PC-3 (cell line): ENCODE measurements at regions not wholly inside any gene's neighbourhood (a gene's known extent, or its start where the extent isn't known, plus 50 kb on each side); places are given as distances from the start of the nearest gene placed in this dataset.
A peak's percentile ranks its signal among the peaks of the same experiment; 100 is the strongest.

ENCODE experiments used
- ATAC-seq: fragments of 200-7000 bp; cut with Tn5 transposase; 2 replicates; pipeline ENCODE4 v1.9.1; 2020; ENCODE audit warnings: mild to moderate bottlenecking, moderate library complexity
- BruUV-seq: library from RNA; stranded (reverse); fragments of 400-500 nt; replicated peaks from 2 replicates; lab custom pipeline; 2021; lab: Mats Ljungman, UMichigan
- CTCF ChIA-PET: fragments of 300-600 bp; sonication (Branson Sonifier 250); formaldehyde crosslinking; loops from one replicate; lab custom pipeline; 2022; ENCODE audit warnings: antibody characterized with exemption; lab: Charles Lee
- POLR2A ChIA-PET: fragments of 300-600 bp; sonication (Branson Sonifier 250); formaldehyde crosslinking; loops from one replicate; lab custom pipeline; 2022; ENCODE audit warnings: antibody characterized with exemption; ENCODE audit not compliant: unreplicated experiment; lab: Charles Lee
- DNase-seq: peaks from one replicate; pipeline ENCODE4 v3.0.0-alpha.2; 2015
- H2AFZ ChIP-seq: fragments of 300-600 bp; sonication (generic); 2 replicates; pipeline ENCODE4 v1.6.0; 2016; ENCODE audit warnings: antibody characterized with exemption, low read length
- H3F3A ChIP-seq: fragments of 300-600 bp; sonication (generic); one replicate; pipeline ENCODE4 v1.6.0; 2017; ENCODE audit warnings: antibody characterized with exemption, low read length, control low read depth, mild to moderate bottlenecking; ENCODE audit not compliant: unreplicated experiment
- H3K27ac ChIP-seq: fragments of 300-600 bp; sonication (generic); 2 replicates; pipeline ENCODE4 v1.5.1; 2016; ENCODE audit warnings: mild to moderate bottlenecking, low read length
- H3K27me3 ChIP-seq: fragments of 300-600 bp; sonication (generic); 2 replicates; pipeline ENCODE4 v1.6.1; 2016; ENCODE audit warnings: low read length, mixed read lengths
- H3K36me3 ChIP-seq: fragments of 300-600 bp; sonication (generic); 2 replicates; pipeline ENCODE4 v1.6.1; 2016; ENCODE audit warnings: low read depth, mixed run types, low read length, mixed read lengths
- H3K4me1 ChIP-seq: fragments of 300-600 bp; sonication (generic); 2 replicates; pipeline ENCODE4 v1.5.1; 2016; ENCODE audit warnings: low read length; ENCODE audit not compliant: insufficient read depth
- H3K4me2 ChIP-seq: fragments of 300-600 bp; sonication (generic); 2 replicates; pipeline ENCODE4 v1.6.0; 2016; ENCODE audit warnings: low read length
- H3K4me3 ChIP-seq: fragments of 300-600 bp; sonication (generic); 2 replicates; pipeline ENCODE4 v1.5.1; 2016; ENCODE audit warnings: mild to moderate bottlenecking, low read length, mixed read lengths
- H3K79me2 ChIP-seq: fragments of 300-600 bp; sonication (generic); 2 replicates; pipeline ENCODE4 v1.6.1; 2017; ENCODE audit warnings: low read length, mixed read lengths
- H3K9ac ChIP-seq: fragments of 300-600 bp; sonication (generic); 2 replicates; pipeline ENCODE4 v1.6.0; 2016; ENCODE audit warnings: mild to moderate bottlenecking, low read length
- H3K9me2 ChIP-seq: fragments of 300-600 bp; sonication (generic); replicated peaks from 2 replicates; pipeline ENCODE4 v1.6.1; 2016; ENCODE audit warnings: mixed run types, low read length, mixed read lengths
- H3K9me3 ChIP-seq: fragments of 300-600 bp; sonication (generic); 2 replicates; pipeline ENCODE4 v1.6.1; 2016; ENCODE audit warnings: low read length, mixed read lengths
- H4K20me1 ChIP-seq: fragments of 300-600 bp; sonication (generic); 2 replicates; pipeline ENCODE4 v1.6.1; 2016; ENCODE audit warnings: low read length, mixed read lengths
- CTCF ChIP-seq: fragments of 300-600 bp; sonication (generic); conservative IDR thresholded peaks from 2 replicates; pipeline ENCODE4 v1.5.1; 2017; ENCODE audit warnings: antibody characterized with exemption, low read depth, mild to moderate bottlenecking, low read length
- EZH2 ChIP-seq: fragments of 300-600 bp; sonication (generic); IDR thresholded peaks from one replicate; pipeline ENCODE4 v1.6.1; 2017; ENCODE audit warnings: antibody characterized with exemption, mild to moderate bottlenecking, low read length; ENCODE audit not compliant: unreplicated experiment
- EZH2phosphoT487 ChIP-seq: fragments of 300-600 bp; sonication (generic); IDR thresholded peaks from 2 replicates; pipeline ENCODE4 v1.6.1; 2018; ENCODE audit warnings: mild to moderate bottlenecking, antibody characterized with exemption, low read length, borderline replicate concordance
- intact Hi-C: fragments of 100-400 bp; cut with micrococcal nuclease; formaldehyde crosslinking; loops from 2 replicates; pipeline ENCODE4 v1.9.0; 2023

GRCh38 chr1:38243106-38243505 lies 196.5 kb upstream of the POU3F1 start:
- Histone ChIP-seq H3K27ac (no peak overlapping the region), H3K36me3 (no peaks in the 10 kb centered on the region), H3K9ac (no peak overlapping the region), H3K79me2 (no peaks in the 10 kb centered on the region), H3K4me3 (no peak overlapping the region), H3F3A (no peaks in the 10 kb centered on the region), H3K4me2 (no peak overlapping the region), H3K9me3 (no peaks in the 10 kb centered on the region), H2AFZ (no peak overlapping the region), H3K9me2 (no peaks in the 10 kb centered on the region), H3K4me1 (peaks cover 9% of the 10 kb centered on the region), H3K27me3 (peaks cover 17% of the 10 kb centered on the region; the same call in 1 of the 2 replicates), H4K20me1 (no peaks in the 10 kb centered on the region)
- TF ChIP-seq EZH2phosphoT487 (no peak), CTCF (no peak), EZH2 (no peak)
- intact Hi-C loops = no loop called here
- ChIA-PET CTCF (no interaction called here), POLR2A (no interaction called here)
- ATAC-seq (no peak), DNase-seq (peak; percentile 32)
- BruUV-seq = no TSS peak

DNA sequence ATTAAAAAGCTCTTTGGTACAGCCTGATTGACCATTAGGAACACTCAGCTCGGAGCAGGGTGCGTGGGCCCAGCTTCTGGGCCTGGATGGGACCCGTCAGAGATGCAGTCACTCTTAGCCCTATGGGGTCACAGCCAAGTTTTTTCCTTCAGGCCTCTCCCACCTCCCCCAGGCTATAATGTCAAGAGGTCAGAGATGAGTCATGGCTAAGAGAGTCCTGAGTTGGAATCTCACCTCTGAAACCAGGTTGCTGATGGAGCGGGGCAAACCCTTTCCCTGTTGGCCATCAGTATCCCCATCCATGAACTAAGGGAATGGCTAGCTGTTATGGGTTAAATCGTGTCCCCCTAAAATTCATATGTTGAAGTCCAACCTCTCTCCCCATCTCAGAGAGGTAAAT lies 195.9 kb upstream of the POU3F1 start:
- DNase-seq (no peak), ATAC-seq (no peak)
- no peaks in the 10 kb centered on the region for H3K9me3 ChIP-seq
- no peak overlapping the region for H3K9ac ChIP-seq
- H3K27me3 ChIP-seq = peaks cover 18% of the 10 kb centered on the region; the same call in 1 of the 2 replicates
- peaks cover 9% of the 10 kb centered on the region for H3K4me1 ChIP-seq
- H3K79me2 ChIP-seq = no peaks in the 10 kb centered on the region
- intact Hi-C loops = no loop called here
- H3K36me3 ChIP-seq = no peaks in the 10 kb centered on the region
- H2AFZ ChIP-seq = no peak overlapping the region
- TF ChIP-seq EZH2 (no peak), EZH2phosphoT487 (no peak), CTCF (no peak)
- no TSS peak for BruUV-seq
- no peaks in the 10 kb centered on the region for H4K20me1 ChIP-seq
- no peaks in the 10 kb centered on the region for H3F3A ChIP-seq
- ChIA-PET CTCF (no interaction called here), POLR2A (no interaction called here)
- H3K4me2 ChIP-seq = no peak overlapping the region
- H3K4me3 ChIP-seq = no peak overlapping the region
- H3K27ac ChIP-seq = no peak overlapping the region
- H3K9me2 ChIP-seq = no peaks in the 10 kb centered on the region

GRCh38 chr1:38241594-38242334 lies 195.2 kb upstream of the POU3F1 start:
- Histone ChIP-seq H3K36me3 (no peaks in the 10 kb centered on the region), H2AFZ (no peak overlapping the region), H3F3A (no peaks in the 10 kb centered on the region), H3K9ac (no peak overlapping the region), H3K4me1 (peaks cover 4% of the 10 kb centered on the region), H3K27ac (no peak overlapping the region), H3K4me2 (no peak overlapping the region), H3K9me3 (no peaks in the 10 kb centered on the region), H4K20me1 (no peaks in the 10 kb centered on the region), H3K4me3 (no peak overlapping the region), H3K27me3 (peaks cover 25% of the 10 kb centered on the region; the same call in 1 of the 2 replicates), H3K79me2 (no peaks in the 10 kb centered on the region), H3K9me2 (no peaks in the 10 kb centered on the region)
- POLR2A ChIA-PET = no interaction called here
- intact Hi-C loops = no loop called here
- DNase-seq (no peak), ATAC-seq (no peak)
- no TSS peak for BruUV-seq
- CTCF ChIA-PET = no interaction called here
- no peak for TF ChIP-seq EZH2
- no peak for TF ChIP-seq EZH2phosphoT487
- no peak for TF ChIP-seq CTCF
